HepG2 (cell line): ENCODE measurements at regions not wholly inside any gene's neighbourhood (a gene's known extent, or its start where the extent isn't known, plus 50 kb on each side); places are given as distances from the start of the nearest gene placed in this dataset.
A peak's percentile ranks its signal among the peaks of the same experiment; 100 is the strongest.

ENCODE experiments used
- ATAC-seq: fragments of 200-7000 bp; cut with Tn5 transposase; 3 replicates; pipeline ENCODE4 v1.9.1; 2020; ENCODE audit warnings: mild to moderate bottlenecking, moderate library complexity
- BruUV-seq: library from RNA; stranded (reverse); fragments of 400-500 nt; replicated peaks from 2 replicates; lab custom pipeline; 2021; lab: Mats Ljungman, UMichigan
- CTCF ChIA-PET: fragments of 300-600 bp; formaldehyde crosslinking; extraction: SDS; loops from one replicate; lab custom pipeline; 2021; ENCODE audit warnings: low total read pairs, inconsistent platforms, low intra/inter-chr PET ratio; lab: Yijun Ruan, JAX
- POLR2A ChIA-PET: fragments of 350-600 bp; sonication (Branson Sonifier 250); formaldehyde crosslinking; loops from one replicate; lab custom pipeline; 2020; ENCODE audit warnings: antibody characterized with exemption, inconsistent platforms; lab: Yijun Ruan, JAX
- DNase-seq: peaks from one replicate; pipeline ENCODE4 v3.0.0-alpha.2; 2015; ENCODE audit warnings: low spot score
- FAIRE-seq: peaks from 3 replicates; lab custom pipeline; 2011; peaks lifted over from hg19 to GRCh38; lab: Jason Lieb, UNC
- H2AFZ ChIP-seq: one replicate; pipeline ENCODE4 v1.6.1; 2011; ENCODE audit warnings: low read length, inconsistent platforms
- H3K27ac ChIP-seq: fragments of 300-600 bp; 3 replicates; pipeline ENCODE4 v1.8.0; 2011; ENCODE audit warnings: mixed run types, mild to moderate bottlenecking, mixed read lengths, low read length, inconsistent platforms; ENCODE audit not compliant: insufficient read depth; ENCODE audit errors: extremely low read length
- H3K27me3 ChIP-seq, 2 experiments: fragments of 200-600 bp in 1 of 2; 2 replicates in 1 of 2; 3 replicates in 1 of 2; pipeline versions ENCODE4 v1.6.0 to v1.8.0; 2011; ENCODE audit warnings: low read length in 2 of 2, mild to moderate bottlenecking in 2 of 2, moderate library complexity in 2 of 2, inconsistent platforms in 1 of 2; ENCODE audit not compliant: insufficient read depth in 2 of 2, control insufficient read depth in 1 of 2
- H3K36me3 ChIP-seq, 2 experiments: fragments of 200-600 bp in 1 of 2; replicated peaks in 1 of 2; 2 replicates in 1 of 2; 3 replicates in 1 of 2; pipeline versions ENCODE4 v1.5.1 to v1.8.0; 2011; ENCODE audit warnings: low read length in 2 of 2, inconsistent platforms in 1 of 2; ENCODE audit not compliant: insufficient read depth in 2 of 2, control insufficient read depth in 1 of 2
- H3K4me1 ChIP-seq: 2 replicates; pipeline ENCODE4 v1.5.1; 2012; ENCODE audit warnings: low read length, inconsistent platforms; ENCODE audit not compliant: insufficient read depth
- H3K4me2 ChIP-seq: 2 replicates; pipeline ENCODE4 v1.6.0; 2011; ENCODE audit warnings: low read depth, low read length, inconsistent platforms
- H3K4me3 ChIP-seq, 3 experiments: fragments of 200-600 bp in 1 of 3; sonication (generic), shearing (Covaris generic) in 1 of 3; replicated peaks in 1 of 3; 2 replicates each; pipeline ENCODE4 v1.5.1; 2011 to 2016; ENCODE audit warnings: low read length in 3 of 3, inconsistent platforms in 2 of 3, low read depth in 2 of 3, mild to moderate bottlenecking in 2 of 3, control low read depth in 1 of 3, mixed read lengths in 1 of 3; ENCODE audit not compliant: insufficient read depth in 1 of 3
- H3K79me2 ChIP-seq: one replicate; pipeline ENCODE4 v1.6.1; 2011; ENCODE audit warnings: low read length, inconsistent platforms; ENCODE audit not compliant: insufficient read depth
- H3K9ac ChIP-seq: 2 replicates; pipeline ENCODE4 v1.6.0; 2011; ENCODE audit warnings: mild to moderate bottlenecking, low read depth, low read length, inconsistent platforms; ENCODE audit not compliant: insufficient read depth
- H3K9me3 ChIP-seq: 2 replicates; pipeline ENCODE4 v1.5.1; 2012; ENCODE audit warnings: mild to moderate bottlenecking, low read length
- H4K20me1 ChIP-seq: 2 replicates; pipeline ENCODE4 v1.6.0; 2011; ENCODE audit warnings: inconsistent platforms, mild to moderate bottlenecking, low read length, moderate library complexity; ENCODE audit not compliant: insufficient read depth
- GABPA ChIP-seq, 2 experiments: IDR thresholded peaks; 2 replicates each; pipeline ENCODE4 v1.6.1; 2011 to 2016; ENCODE audit warnings: low read depth in 2 of 2, low read length in 1 of 2, missing biosample characterization in 1 of 2, missing genetic modification characterization in 1 of 2
- NCOA2 ChIP-seq: sonication (generic); formaldehyde crosslinking; IDR thresholded peaks from 2 replicates; pipeline ENCODE4 v1.8.0; 2022; ENCODE audit warnings: inconsistent platforms
- NR2C2 ChIP-seq: sonication (generic); formaldehyde crosslinking; IDR thresholded peaks from 2 replicates; pipeline ENCODE4 v1.4.0; 2020; ENCODE audit warnings: missing genetic modification reagents, mild to moderate bottlenecking, moderate library complexity, borderline replicate concordance
- TCF12 ChIP-seq, 2 experiments: fragments of 450-650 bp in 1 of 2; sonication (generic) in 1 of 2; formaldehyde crosslinking in 1 of 2; IDR thresholded peaks; 2 replicates each; pipeline versions ENCODE4 v1.6.1 to v1.8.0; 2017 to 2022; ENCODE audit warnings: antibody characterized with exemption in 1 of 2, mild to moderate bottlenecking in 1 of 2, missing genetic modification reagents in 1 of 2, moderate library complexity in 1 of 2
- U2AF2 ChIP-seq: fragments of 200-400 bp; formaldehyde crosslinking; IDR thresholded peaks from 2 replicates; pipeline ENCODE4 v1.6.1; 2017; ENCODE audit warnings: low read depth, mild to moderate bottlenecking, low read length
- YY1 ChIP-seq: IDR thresholded peaks from 2 replicates; pipeline ENCODE4 v1.6.1; 2011; ENCODE audit warnings: low read length, low read depth, moderate library complexity, mild to moderate bottlenecking; ENCODE audit not compliant: insufficient read depth, insufficient replicate concordance
- ZNF816 ChIP-seq: sonication (generic); formaldehyde crosslinking; IDR thresholded peaks from 2 replicates; pipeline ENCODE4 v1.8.0; 2022; ENCODE audit warnings: missing genetic modification reagents, mild to moderate bottlenecking, borderline replicate concordance
- WGBS: methylation state at CpG from one replicate; pipeline ENCODE4 v1.1.6; 2017; ENCODE audit warnings: low lambda C conversion rate; 5-methylcytosine and 5-hydroxymethylcytosine counted together
- in situ Hi-C: cut with HindIII; loops from 2 replicates; pipeline ENCODE4 v1.10.0; 2017; ENCODE audit warnings: low pct_unique_long_range_greater_than_20kb; ENCODE audit not compliant: extremely low pct_ligation_motif_present
- intact Hi-C: fragments of 100-400 bp; cut with micrococcal nuclease; formaldehyde crosslinking; loops from one replicate; pipeline ENCODE4 v1.10.0; 2022; ENCODE audit not compliant: unreplicated experiment
- TF ChIP-seq, protein P1 (sequence below): sonication (generic); formaldehyde crosslinking; conservative IDR thresholded peaks from 2 replicates; pipeline ENCODE4 v1.4.0; 2020; ENCODE audit warnings: missing genetic modification reagents
- TF ChIP-seq, protein P2 (sequence below): sonication (generic); formaldehyde crosslinking; IDR thresholded peaks from 2 replicates; pipeline ENCODE4 v1.5.0; 2020; ENCODE audit warnings: mild to moderate bottlenecking, missing genetic modification reagents, moderate library complexity
- TF ChIP-seq, protein P3 (sequence below): sonication (generic); formaldehyde crosslinking; IDR thresholded peaks from 2 replicates; pipeline ENCODE4 v1.4.0; 2020; ENCODE audit warnings: low read depth, mild to moderate bottlenecking, missing genetic modification reagents

DNA sequence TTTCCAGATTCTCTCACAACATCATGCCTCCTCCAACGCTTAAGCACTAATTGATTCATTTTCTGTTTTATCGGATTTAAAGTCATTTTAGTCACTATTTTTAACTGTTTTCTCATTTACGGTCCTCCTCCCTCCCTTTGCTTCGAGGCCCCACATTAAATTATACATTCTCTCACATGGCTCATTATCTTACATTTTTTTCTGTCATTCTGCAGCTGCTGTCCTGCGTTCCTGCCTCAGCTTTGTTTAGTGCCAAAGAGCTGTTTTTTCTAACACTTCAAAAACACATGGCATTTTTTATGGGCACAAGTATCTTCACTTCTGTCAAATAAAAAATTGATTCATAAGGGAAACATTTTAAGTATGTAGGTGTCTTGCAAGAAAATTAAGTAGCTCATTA lies 130.1 kb upstream of the FST start:
- Histone ChIP-seq H3K4me2 (no peak overlapping the region), H3K27me3 (no peaks in the 10 kb centered on the region), H3K36me3 (no peaks in the 10 kb centered on the region), H3K27ac (no peak overlapping the region), H3K9ac (no peak overlapping the region), H3K4me1 (peaks cover 12% of the 10 kb centered on the region; the same call in 1 of the 2 replicates), H2AFZ (no peak overlapping the region), H3K4me3 (no peak overlapping the region), H3K79me2 (no peaks in the 10 kb centered on the region), H4K20me1 (no peaks in the 10 kb centered on the region), H3K9me3 (no peaks in the 10 kb centered on the region)
- FAIRE-seq = no peak
- DNase-seq = no peak
- CTCF ChIA-PET = no interaction called here
- POLR2A ChIA-PET = no interaction called here
- no TSS peak for BruUV-seq
- TF ChIP-seq NR2C2 (no peak), U2AF2 (no peak), ZNF816 (CRISPR knock-in tag) (no peak)
- TF ChIP-seq, protein P1, sequence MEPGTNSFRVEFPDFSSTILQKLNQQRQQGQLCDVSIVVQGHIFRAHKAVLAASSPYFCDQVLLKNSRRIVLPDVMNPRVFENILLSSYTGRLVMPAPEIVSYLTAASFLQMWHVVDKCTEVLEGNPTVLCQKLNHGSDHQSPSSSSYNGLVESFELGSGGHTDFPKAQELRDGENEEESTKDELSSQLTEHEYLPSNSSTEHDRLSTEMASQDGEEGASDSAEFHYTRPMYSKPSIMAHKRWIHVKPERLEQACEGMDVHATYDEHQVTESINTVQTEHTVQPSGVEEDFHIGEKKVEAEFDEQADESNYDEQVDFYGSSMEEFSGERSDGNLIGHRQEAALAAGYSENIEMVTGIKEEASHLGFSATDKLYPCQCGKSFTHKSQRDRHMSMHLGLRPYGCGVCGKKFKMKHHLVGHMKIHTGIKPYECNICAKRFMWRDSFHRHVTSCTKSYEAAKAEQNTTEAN (CRISPR knock-in tag) = no peak
- ATAC-seq = no peak
- intact Hi-C loops = no loop called here
- 8% methylated on average over 5 of the region's 5 CpGs for WGBS
- in situ Hi-C loops = no loop called here

DNA sequence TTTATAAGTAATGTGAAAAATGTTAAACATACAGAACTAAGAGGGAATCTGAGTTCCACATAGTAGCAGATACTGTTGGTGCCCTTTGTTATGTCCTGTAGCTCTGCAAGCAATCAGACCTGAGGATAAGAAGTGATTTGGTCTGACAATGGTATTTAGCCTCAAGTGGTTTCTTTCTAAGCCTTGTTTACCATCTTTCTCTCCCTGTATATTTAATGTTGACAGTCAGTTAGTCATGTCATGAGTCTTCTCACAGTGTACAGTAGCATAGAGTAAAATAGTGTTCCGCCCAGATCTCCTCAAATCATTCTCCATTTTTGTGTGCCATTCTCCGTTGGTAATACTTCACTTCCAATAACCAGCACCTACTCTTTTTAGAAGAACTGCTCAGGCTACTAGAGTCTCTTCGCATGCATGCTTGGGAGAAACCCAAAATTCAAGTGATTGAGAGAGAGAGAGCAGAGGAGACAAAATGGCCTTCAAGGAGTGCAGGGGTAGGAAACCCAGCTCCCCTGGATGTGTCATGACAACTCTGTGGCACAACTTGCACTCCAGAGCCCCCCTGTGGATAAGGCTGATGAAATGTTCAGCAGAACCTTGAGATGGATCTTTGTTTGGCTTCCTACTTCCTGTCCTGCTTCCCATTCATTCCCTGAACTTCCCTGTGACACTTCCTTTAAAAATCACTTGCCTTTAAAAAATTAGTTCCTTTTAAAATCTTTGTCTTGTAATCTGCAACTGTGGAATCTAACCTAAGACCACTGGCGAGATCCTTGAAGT lies 129.2 kb upstream of the FST start:
- 32% methylated on average over 4 of the region's 4 CpGs for WGBS
- Histone ChIP-seq H3K4me2 (no peak overlapping the region), H2AFZ (no peak overlapping the region), H3K27ac (no peak overlapping the region), H3K9me3 (no peaks in the 10 kb centered on the region), H3K4me3 (no peak overlapping the region), H4K20me1 (no peaks in the 10 kb centered on the region), H3K4me1 (peaks cover 10% of the 10 kb centered on the region; the same call in 1 of the 2 replicates), H3K9ac (no peak overlapping the region), H3K79me2 (no peaks in the 10 kb centered on the region), H3K27me3 (no peaks in the 10 kb centered on the region), H3K36me3 (no peaks in the 10 kb centered on the region)
- intact Hi-C loops = no loop called here
- ATAC-seq (peak; percentile 43; the same call in 1 of the 3 replicates), FAIRE-seq (no peak), DNase-seq (no peak)
- in situ Hi-C loops = no loop called here
- BruUV-seq = no TSS peak
- CTCF ChIA-PET = no interaction called here
- POLR2A ChIA-PET = no interaction called here
- no peak for TF ChIP-seq GABPA (IDR thresholded peaks at IDR 0.05; ENCODE audit: low read depth, low read length)
- peak; percentile 38; the same call in 1 of the 2 replicates for TF ChIP-seq GABPA (CRISPR knock-in tag; IDR thresholded peaks at IDR 0.05; ENCODE audit: low read depth)
- TF ChIP-seq YY1 = no peak
- TF ChIP-seq, protein P2, sequence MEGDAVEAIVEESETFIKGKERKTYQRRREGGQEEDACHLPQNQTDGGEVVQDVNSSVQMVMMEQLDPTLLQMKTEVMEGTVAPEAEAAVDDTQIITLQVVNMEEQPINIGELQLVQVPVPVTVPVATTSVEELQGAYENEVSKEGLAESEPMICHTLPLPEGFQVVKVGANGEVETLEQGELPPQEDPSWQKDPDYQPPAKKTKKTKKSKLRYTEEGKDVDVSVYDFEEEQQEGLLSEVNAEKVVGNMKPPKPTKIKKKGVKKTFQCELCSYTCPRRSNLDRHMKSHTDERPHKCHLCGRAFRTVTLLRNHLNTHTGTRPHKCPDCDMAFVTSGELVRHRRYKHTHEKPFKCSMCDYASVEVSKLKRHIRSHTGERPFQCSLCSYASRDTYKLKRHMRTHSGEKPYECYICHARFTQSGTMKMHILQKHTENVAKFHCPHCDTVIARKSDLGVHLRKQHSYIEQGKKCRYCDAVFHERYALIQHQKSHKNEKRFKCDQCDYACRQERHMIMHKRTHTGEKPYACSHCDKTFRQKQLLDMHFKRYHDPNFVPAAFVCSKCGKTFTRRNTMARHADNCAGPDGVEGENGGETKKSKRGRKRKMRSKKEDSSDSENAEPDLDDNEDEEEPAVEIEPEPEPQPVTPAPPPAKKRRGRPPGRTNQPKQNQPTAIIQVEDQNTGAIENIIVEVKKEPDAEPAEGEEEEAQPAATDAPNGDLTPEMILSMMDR = peak; percentile 31
- TF ChIP-seq TCF12 (IDR thresholded peaks at IDR 0.05) = no peak
- TF ChIP-seq TCF12 (CRISPR knock-in tag; IDR thresholded peaks at IDR 0.05) = no peak
- TF ChIP-seq, protein P3, sequence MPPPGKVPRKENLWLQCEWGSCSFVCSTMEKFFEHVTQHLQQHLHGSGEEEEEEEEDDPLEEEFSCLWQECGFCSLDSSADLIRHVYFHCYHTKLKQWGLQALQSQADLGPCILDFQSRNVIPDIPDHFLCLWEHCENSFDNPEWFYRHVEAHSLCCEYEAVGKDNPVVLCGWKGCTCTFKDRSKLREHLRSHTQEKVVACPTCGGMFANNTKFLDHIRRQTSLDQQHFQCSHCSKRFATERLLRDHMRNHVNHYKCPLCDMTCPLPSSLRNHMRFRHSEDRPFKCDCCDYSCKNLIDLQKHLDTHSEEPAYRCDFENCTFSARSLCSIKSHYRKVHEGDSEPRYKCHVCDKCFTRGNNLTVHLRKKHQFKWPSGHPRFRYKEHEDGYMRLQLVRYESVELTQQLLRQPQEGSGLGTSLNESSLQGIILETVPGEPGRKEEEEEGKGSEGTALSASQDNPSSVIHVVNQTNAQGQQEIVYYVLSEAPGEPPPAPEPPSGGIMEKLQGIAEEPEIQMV = no peak
- TF ChIP-seq NCOA2 (CRISPR knock-in tag) = no peak
